ENCODE measurements at regions not wholly inside any gene's neighbourhood (a gene's known extent, or its start where the extent isn't known, plus 50 kb on each side); places are given as distances from the start of the nearest gene placed in this dataset.

- DNase-seq (ENCODE audit: low read depth) = no peak
Observed at GRCh38 chr1:216921866-216922265, 198.6 kb upstream of the ESRRG start.

DNA sequence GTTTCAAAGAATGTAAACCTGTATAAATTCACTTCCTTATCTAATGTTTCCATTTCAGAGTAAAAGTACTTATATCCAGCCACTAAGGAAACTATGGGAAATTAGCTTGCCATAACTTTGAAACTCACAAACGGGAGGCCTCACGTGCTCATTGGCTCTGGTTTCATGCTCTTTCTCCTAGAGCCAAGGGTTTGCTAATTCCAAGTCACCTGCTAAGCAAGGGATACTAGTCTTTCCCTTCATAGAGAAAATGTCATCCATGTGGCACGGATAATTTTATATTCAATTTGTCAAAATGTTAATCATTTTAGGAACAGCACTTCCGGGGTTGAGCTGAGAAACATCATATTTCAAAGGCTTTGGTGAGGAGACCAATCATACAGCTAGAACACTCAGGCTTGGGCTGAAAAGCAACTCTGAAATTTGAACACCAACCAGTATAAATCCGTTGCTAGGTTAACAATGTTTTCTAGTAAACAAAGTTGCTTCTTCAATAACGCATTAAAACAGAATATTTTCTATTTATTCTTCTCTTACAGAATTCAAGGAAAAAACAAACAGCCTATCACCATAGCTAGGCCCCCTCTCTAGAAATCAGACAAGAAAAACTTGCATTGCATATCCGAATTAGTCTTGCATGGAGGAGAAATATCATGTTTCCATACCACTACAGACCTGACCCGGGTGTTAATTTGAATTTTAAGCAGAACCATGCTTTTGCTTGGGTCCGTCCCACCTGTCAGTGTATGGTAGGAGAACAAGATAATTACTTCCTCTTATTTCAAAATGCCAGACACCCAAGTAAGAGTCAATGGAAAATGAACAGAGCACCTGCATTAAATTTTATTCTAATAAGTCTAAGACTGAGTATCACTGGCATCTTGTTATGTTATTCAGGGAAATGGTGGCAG, 196.1 kb upstream of the ESRRG start:
- DNase-seq (ENCODE audit: low read depth) = no peak

DNA sequence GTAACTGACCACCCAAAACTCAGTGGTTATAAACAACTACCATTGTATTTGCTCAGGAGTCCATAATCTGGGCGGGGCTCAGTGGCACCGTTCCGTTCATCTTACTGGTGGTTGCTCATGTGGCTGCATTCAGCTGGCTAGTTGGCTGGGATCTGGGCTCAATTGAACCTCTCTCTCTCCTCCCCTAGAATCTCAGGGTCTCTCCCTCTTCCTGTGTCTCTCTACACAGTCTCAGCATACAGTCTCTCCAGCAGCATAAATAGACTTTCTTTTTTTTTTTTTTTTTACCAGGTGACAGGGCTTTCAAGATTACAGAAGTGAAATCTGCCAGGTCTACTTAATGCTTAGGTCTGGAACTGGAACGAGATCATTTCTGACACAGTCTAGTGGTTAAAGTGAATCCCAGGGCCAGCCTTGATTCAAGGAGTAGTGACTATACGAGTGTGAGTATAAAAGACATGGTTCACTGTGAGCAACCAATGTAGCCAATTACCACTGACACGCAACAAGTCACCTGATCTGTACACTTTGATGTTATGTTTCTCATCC, 193.7 kb upstream of the ESRRG start:
- no peak for DNase-seq (ENCODE audit: low read depth)

DNA sequence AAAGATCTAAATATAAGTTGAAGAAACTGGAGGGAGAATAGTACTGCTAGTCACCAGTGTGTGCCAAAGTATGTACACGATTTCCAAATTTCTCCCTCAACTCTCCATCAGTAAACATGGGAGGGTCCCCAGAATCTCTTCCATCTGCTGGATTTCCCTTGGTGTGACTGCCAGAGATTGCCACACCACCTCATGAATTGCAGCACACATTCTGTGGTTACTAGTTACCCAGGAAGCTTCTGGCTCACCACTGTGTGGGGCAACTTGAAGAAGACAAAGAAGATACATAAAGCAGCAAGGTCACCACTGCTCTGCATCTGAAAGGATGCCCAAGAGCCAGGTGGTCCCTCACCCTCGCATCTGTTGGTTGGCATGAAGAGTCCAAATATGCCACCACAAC, 191.7 kb upstream of the ESRRG start:
- no peak for DNase-seq (ENCODE audit: low read depth)

GRCh38 chr1:216913976-216914375, 190.7 kb upstream of the ESRRG start:
- DNase-seq (ENCODE audit: low read depth) = no peak

DNA sequence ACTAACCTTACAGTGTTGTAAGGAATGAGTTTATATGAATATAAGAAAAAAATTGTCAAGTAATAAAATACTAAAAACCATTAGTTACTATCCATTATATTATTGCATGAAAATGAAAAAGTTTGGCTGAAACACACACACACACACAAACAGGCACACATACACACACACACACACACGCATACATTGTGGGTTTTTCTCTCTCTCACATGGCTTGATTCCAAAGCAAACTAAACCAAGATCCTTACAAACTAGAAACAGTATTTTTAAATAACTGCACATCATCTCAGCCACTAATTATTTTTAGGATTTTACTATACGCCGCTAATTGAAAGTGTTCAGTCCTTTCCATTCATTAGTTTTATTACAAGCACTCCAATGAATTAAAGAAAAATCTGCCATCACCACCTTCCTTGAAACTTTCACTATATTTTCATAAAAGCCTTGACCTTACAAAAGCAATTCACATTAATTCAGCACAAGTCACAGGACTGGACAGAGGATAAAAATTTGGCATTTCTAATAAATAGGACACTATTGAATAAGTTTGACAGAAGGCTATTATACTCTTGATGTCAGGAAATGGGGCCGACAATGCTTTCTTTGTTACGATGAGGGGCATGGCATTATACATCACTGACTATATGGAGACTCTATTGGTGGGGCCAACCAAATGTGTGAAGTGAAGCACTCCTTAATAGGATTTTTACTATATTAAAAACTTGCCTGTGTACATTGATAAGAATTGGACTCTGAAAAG, 187.0 kb upstream of the ESRRG start:
- DNase-seq (ENCODE audit: low read depth) = no peak

DNA sequence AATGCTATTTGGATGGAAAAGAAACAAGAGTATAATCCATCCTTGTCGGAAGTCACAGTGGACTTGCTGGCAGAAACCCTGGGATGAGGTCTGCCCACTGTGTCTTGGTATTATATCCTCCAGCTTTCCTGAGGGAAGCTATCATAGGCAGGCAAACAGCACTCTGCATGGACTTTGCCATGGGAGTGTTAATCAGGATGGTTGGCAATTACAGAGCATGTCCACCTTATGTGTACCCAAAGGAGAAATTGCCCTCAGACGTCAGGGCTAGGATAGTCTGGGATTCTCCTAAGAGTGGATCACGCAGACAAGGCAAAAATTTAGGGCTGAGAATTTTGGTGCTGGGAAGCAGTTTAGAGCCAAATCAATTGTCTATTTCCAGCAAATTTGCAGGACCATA, 184.9 kb upstream of the ESRRG start:
- no peak for DNase-seq (ENCODE audit: low read depth)

GRCh38 chr1:216907100-216907499, 183.9 kb upstream of the ESRRG start:
- no peak for DNase-seq (ENCODE audit: low read depth)

GRCh38 chr1:216905781-216906180, 182.6 kb upstream of the ESRRG start:
- no peak for DNase-seq (ENCODE audit: low read depth)

- no peak for DNase-seq (ENCODE audit: low read depth)
Observed at GRCh38 chr1:216905137-216905536, 181.9 kb upstream of the ESRRG start.

DNA sequence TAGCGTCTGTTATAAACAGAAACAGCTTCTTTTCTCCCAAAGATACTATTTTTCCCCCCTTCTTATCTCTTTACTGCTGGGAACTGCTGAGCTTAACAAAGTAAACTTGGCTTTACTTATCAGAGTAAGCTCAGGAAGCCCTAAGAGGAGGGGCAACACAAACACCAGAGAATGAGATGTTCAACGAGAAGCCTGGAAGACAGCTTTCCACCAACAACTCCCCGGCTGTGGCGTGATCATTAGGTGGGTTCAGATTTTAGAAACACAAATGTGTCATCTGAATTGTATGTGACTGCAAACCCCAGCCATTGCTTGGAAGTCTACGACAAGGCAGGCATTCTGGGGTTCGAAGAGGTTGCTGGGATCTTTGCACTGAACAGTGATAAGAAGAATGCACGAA, 181.2 kb upstream of the ESRRG start:
- no peak for DNase-seq (ENCODE audit: low read depth)

DNA sequence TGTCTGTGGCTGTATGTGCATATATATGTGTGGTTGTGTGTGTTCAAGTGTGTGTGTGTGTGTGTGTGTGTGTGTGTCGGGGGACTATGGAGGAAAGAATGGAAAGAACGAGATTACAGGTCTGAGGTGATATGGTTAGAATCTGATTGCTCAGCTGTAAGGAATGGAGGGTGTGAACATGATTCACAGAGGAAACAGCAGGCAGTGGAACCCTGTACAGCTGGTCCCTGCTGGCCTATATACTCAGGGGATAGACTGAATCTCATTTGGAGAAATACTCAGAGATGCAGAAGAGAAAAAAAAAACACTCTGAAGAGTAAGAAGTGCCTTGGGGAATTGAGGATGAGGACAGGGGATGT, 180.1 kb upstream of the ESRRG start:
- DNase-seq (ENCODE audit: low read depth) = no peak

- no peak for DNase-seq (ENCODE audit: low read depth)
Observed at GRCh38 chr1:216902669-216903381, 179.6 kb upstream of the ESRRG start.

GRCh38 chr1:216900116-216900620, 176.9 kb upstream of the ESRRG start:
- no peak for DNase-seq (ENCODE audit: low read depth)

DNA sequence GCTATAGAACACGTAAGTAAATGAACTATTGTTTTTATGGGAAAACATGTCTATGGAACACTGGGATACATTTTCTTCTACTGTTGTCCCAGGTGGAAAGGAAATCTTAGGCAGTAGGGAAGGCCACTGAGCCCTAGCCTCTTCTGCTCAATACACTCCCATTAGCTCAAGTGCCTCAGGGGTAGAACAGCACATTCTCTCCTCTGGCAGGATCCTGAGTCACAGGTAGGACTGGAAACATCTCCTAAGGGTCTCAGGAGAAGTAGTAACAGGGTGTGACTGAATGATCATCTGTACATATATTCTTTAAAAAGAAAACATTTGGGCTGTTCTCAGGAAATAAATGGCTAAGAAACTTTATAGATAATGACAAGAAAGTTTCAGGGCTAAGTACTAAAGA, 175.6 kb upstream of the ESRRG start:
- no peak for DNase-seq (ENCODE audit: low read depth)

DNA sequence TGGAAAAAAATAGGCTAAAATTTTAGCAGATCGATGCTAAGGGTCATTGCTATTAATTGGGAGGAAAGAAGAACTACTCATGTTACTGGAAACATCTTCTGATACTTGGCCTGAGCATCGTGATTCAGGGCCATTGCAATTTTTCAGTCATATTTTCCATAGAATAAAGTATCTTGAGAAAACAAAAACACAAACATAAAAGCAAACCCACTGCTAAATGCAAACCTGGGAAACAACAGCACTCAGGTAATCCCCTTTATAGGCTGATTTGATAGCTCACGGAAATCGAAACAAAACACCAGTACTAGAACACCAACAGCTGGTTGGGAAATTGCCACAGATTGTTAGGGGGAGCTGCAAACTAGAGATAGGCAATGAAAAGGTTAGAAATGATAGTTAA, 172.9 kb upstream of the ESRRG start:
- no peak for DNase-seq (ENCODE audit: low read depth)

DNA sequence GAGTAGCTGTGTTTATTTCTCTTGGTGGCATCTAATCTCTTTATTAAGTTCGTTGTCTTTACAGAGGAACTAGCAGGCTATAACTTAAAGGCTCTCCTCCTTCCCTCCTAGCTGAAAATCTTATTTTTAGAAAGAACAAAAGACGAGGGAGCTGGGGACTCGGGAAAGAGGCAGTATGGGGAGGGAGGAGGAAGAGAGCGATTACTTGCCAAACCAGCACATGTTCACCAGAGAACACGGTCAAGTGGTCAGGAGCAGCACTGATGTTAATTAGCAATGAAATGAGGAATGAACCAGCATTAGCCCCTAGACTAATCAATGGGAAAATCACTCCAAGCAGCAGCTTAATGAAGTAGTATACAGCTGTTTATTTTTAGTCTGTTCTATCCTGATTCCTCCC, 171.3 kb upstream of the ESRRG start:
- no peak for DNase-seq (ENCODE audit: low read depth)

DNA sequence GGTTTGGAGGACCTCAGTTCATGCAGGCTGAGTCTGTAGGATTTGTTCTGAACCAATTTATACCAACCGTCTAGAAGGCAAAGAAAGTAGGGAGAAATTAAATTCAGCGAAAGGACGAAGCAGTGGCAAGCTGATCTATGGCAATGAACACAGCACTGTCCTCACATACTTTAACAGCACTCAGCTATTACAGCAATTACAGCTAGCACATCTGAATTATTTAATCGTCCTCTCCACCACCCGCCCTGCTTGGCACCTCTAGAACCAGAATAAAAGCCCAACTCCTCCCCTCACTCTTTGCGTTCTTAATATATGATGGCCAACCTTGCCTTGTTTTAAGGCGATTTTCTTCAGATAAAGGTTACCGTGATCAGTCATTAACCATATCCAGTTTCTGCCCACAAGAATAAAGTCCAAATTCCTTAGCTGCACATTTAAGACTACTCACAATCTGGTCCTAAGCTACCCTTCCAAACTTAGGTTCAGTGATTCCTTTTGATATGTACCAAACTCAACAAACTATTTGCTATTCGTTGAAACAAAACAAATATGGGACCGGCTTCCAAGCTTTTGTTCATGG, 169.4 kb upstream of the ESRRG start:
- no peak for DNase-seq (ENCODE audit: low read depth)

DNA sequence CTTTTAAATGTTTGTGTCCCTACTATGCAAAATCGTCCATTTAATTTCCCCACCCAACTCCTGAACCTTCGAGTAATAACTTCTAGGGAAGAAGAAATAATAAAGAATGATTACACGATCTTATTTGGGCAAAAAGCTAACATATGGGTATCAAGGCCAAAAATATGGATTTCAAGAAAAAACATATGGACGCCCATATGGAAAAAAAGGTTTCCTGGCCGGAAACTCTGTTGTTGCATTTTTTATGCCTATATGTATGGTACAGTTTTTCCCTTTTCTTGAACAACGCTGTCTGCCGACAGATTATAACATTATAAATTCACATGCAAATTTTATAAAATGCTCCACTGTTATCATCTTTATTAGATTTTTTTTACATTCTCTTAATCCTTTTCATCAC, 167.6 kb upstream of the ESRRG start:
- DNase-seq (ENCODE audit: low read depth) = no peak

GRCh38 chr1:216888731-216889130, 165.5 kb upstream of the ESRRG start:
- no peak for DNase-seq (ENCODE audit: low read depth)

- DNase-seq (ENCODE audit: low read depth) = no peak
Observed at GRCh38 chr1:216887032-216887431, 163.8 kb upstream of the ESRRG start.

DNA sequence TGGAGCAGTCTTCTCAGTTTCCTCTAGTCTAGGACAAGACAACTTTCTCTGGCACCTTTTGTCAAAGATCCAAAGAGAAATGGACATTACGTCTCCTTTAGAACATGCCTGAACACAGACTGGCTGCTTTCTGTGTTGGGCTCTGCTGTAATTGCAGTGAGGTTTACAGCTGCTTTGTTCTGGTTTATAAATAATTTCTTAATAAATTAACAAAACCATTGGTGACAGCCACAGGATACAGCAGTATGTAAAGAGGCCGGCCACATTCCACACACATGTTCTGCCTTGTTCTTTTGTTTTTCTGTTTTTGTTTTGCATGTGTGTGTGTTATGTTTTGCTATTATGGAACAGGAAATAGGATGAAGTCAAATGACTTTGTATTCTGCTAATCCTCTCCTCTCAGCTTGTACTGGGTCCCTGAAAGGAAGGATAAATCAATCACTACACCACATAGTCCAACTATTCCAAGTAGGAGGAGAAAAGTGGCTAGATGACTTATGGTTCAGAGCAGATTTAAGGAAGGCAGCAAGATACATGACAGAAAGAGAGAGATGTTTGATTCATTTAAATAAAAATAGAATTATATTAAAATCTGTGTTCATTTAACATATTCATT, 161.5 kb upstream of the ESRRG start:
- DNase-seq (ENCODE audit: low read depth) = no peak

Measured in stromal cell of bone marrow (primary cell).